A549 (cell line): ENCODE measurements at regions not wholly inside any gene's neighbourhood (a gene's known extent, or its start where the extent isn't known, plus 50 kb on each side); places are given as distances from the start of the nearest gene placed in this dataset.

Source experiments
- ATAC-seq, 2 experiments: fragments of 200-7000 bp in 1 of 2; fragments of >200 bp in 1 of 2; cut with Nextera tagmentation in 1 of 2; cut with Tn5 transposase in 1 of 2; 3 replicates each; pipeline versions ENCODE4 v1.8.0 to v1.9.1; 2018 to 2020; ENCODE audit warnings: mild to moderate bottlenecking in 1 of 2, moderate library complexity in 1 of 2
- CTCF ChIA-PET: fragments of 300-600 bp; sonication (Branson Sonifier 250); formaldehyde crosslinking; extraction: SDS; loops from one replicate; lab custom pipeline; 2021; ENCODE audit warnings: antibody characterized with exemption, inconsistent platforms; lab: Yijun Ruan, JAX
- POLR2A ChIA-PET: fragments of 350-600 bp; formaldehyde crosslinking; extraction: SDS; loops from one replicate; lab custom pipeline; 2021; ENCODE audit warnings: antibody characterized with exemption, inconsistent platforms; lab: Yijun Ruan, JAX
- DNase-seq, 2 experiments: peaks; one replicate each; pipeline versions ENCODE4 v3.0.0 to v3.0.0-alpha.2; 2011 to 2016; ENCODE audit warnings: low read depth in 1 of 2, low spot score in 1 of 2
- FAIRE-seq: peaks from 2 replicates; lab custom pipeline; 2011; peaks lifted over from hg19 to GRCh38; lab: Jason Lieb, UNC
- H3K27ac ChIP-seq, 2 experiments: fragments of >200 bp; sonication (Bioruptor Twin); formaldehyde crosslinking; 3 replicates each; pipeline ENCODE4 v1.5.1; 2016 to 2017
- H3K4me1 ChIP-seq: fragments of >200 bp; sonication (Bioruptor Twin); formaldehyde crosslinking; 3 replicates; pipeline ENCODE4 v1.6.1; 2016
- H3K4me2 ChIP-seq: fragments of >200 bp; sonication (Bioruptor Twin); formaldehyde crosslinking; 3 replicates; pipeline ENCODE4 v1.6.1; 2016
- H3K4me3 ChIP-seq: fragments of >200 bp; sonication (Bioruptor Twin); formaldehyde crosslinking; 3 replicates; pipeline ENCODE4 v1.5.1; 2016
- H3K9me3 ChIP-seq: fragments of >200 bp; sonication (Bioruptor Twin); formaldehyde crosslinking; 3 replicates; pipeline ENCODE4 v1.6.1; 2016
- ATOH8 ChIP-seq: fragments of 250-450 bp; sonication (Bioruptor Pico); IDR thresholded peaks from 2 replicates; pipeline ENCODE4 v1.5.0; 2020; ENCODE audit warnings: low read depth, mild to moderate bottlenecking, moderate library complexity
- CEBPB ChIP-seq, 2 experiments: fragments of >200 bp in 1 of 2; sonication (Bioruptor Twin) in 1 of 2; formaldehyde crosslinking in 1 of 2; IDR thresholded peaks; 2 replicates each; pipeline ENCODE4 v1.6.1; 2012 to 2016
- EHMT2 ChIP-seq: fragments of 200-600 bp; sonication (generic); IDR thresholded peaks from 2 replicates; pipeline ENCODE4 v1.6.1; 2016; ENCODE audit warnings: antibody characterized with exemption, low read depth, mild to moderate bottlenecking, moderate library complexity
- ELK1 ChIP-seq: fragments of 150-350 bp; IDR thresholded peaks from 2 replicates; pipeline ENCODE4 v1.6.1; 2014; ENCODE audit warnings: low read depth, mild to moderate bottlenecking, low read length
- EP300 ChIP-seq, 2 experiments: fragments of >200 bp; sonication (Bioruptor Twin); formaldehyde crosslinking; IDR thresholded peaks; 2 replicates in 1 of 2; 3 replicates in 1 of 2; pipeline ENCODE4 v1.6.1; 2016 to 2017
- ESRRA ChIP-seq: fragments of 150-350 bp; IDR thresholded peaks from 2 replicates; pipeline ENCODE4 v1.6.1; 2014; ENCODE audit warnings: mild to moderate bottlenecking, low read length, borderline replicate concordance
- FOSL2 ChIP-seq, 2 experiments: fragments of 450-650 bp in 1 of 2; fragments of >200 bp in 1 of 2; sonication (Bioruptor Twin) in 1 of 2; formaldehyde crosslinking; IDR thresholded peaks; 2 replicates each; pipeline versions ENCODE4 v1.5.0 to v1.6.1; 2016 to 2020; ENCODE audit warnings: mild to moderate bottlenecking in 1 of 2, moderate library complexity in 1 of 2
- FOXS1 ChIP-seq: fragments of 250-450 bp; sonication (Bioruptor Pico); IDR thresholded peaks from 2 replicates; pipeline ENCODE4 v1.5.0; 2020; ENCODE audit warnings: mild to moderate bottlenecking, moderate library complexity
- GATA3 ChIP-seq: IDR thresholded peaks from 2 replicates; pipeline ENCODE4 v1.6.1; 2012; ENCODE audit warnings: borderline replicate concordance
- HES2 ChIP-seq: fragments of >200 bp; sonication (Bioruptor Twin); formaldehyde crosslinking; IDR thresholded peaks from 2 replicates; pipeline ENCODE4 v1.6.1; 2016
- HOXB5 ChIP-seq: fragments of 250-450 bp; sonication (Bioruptor Pico); IDR thresholded peaks from 2 replicates; pipeline ENCODE4 v1.5.0; 2020; ENCODE audit warnings: mild to moderate bottlenecking, moderate library complexity
- JUN ChIP-seq, 2 experiments: fragments of >200 bp; sonication (Bioruptor Twin); formaldehyde crosslinking; IDR thresholded peaks; 2 replicates in 1 of 2; 3 replicates in 1 of 2; pipeline ENCODE4 v1.6.1; 2016 to 2017
- JUNB ChIP-seq: fragments of >200 bp; sonication (Bioruptor Twin); formaldehyde crosslinking; IDR thresholded peaks from 2 replicates; pipeline ENCODE4 v1.6.1; 2016
- KDM1A ChIP-seq: fragments of 200-600 bp; sonication (generic); IDR thresholded peaks from 2 replicates; pipeline ENCODE4 v1.6.1; 2016; ENCODE audit warnings: low read depth, mild to moderate bottlenecking
- MAX ChIP-seq: IDR thresholded peaks from 2 replicates; pipeline ENCODE4 v1.6.1; 2012
- MAZ ChIP-seq: fragments of 150-350 bp; IDR thresholded peaks from 2 replicates; pipeline ENCODE4 v1.6.1; 2014; ENCODE audit warnings: antibody characterized with exemption, low read depth, low read length, borderline replicate concordance
- NFE2L2 ChIP-seq: fragments of 150-350 bp; conservative IDR thresholded peaks from 2 replicates; pipeline ENCODE4 v1.6.1; 2014; ENCODE audit warnings: low read length
- NPAS2 ChIP-seq: fragments of 250-450 bp; sonication (Bioruptor Pico); IDR thresholded peaks from 2 replicates; pipeline ENCODE4 v1.8.0; 2022; ENCODE audit warnings: mild to moderate bottlenecking, moderate library complexity, borderline replicate concordance
- NR3C1 ChIP-seq: fragments of >200 bp; sonication (Bioruptor Twin); formaldehyde crosslinking; IDR thresholded peaks from 3 replicates; pipeline ENCODE4 v1.6.1; 2017
- PBX3 ChIP-seq: IDR thresholded peaks from 2 replicates; pipeline ENCODE4 v1.6.1; 2012
- RCOR1 ChIP-seq: fragments of 150-350 bp; IDR thresholded peaks from 2 replicates; pipeline ENCODE4 v1.6.1; 2014; ENCODE audit warnings: antibody characterized with exemption, low read length, low read depth
- USF2 ChIP-seq: fragments of 450-650 bp; IDR thresholded peaks from 2 replicates; pipeline ENCODE4 v1.6.1; 2014; ENCODE audit warnings: antibody characterized with exemption
- ZSCAN20 ChIP-seq: fragments of 250-450 bp; sonication (Bioruptor Pico); IDR thresholded peaks from 2 replicates; pipeline ENCODE4 v1.8.0; 2022; ENCODE audit warnings: mild to moderate bottlenecking, moderate library complexity
- WGBS: methylation state at CpG from one replicate; pipeline ENCODE4 v1.1.6; 2017; ENCODE audit errors: missing lambda C conversion rate; 5-methylcytosine and 5-hydroxymethylcytosine counted together

- WGBS, result 52% methylated on average over 16 of the region's 19 CpGs
- Histone ChIP-seq H3K27ac (no peak overlapping the region), H3K4me2 (no peak overlapping the region), H3K4me1 (no peaks in the 10 kb centered on the region), H3K4me3 (no peak overlapping the region), H3K9me3 (no peaks in the 10 kb centered on the region)
- ATAC-seq (no peak), DNase-seq (no peak), FAIRE-seq (no peak)
- ChIA-PET CTCF (interaction anchor here (0.6 kb wide), 1 partner anchor 60 kb away, joined by 4 read pairs; no protein-coding TSS in a partner anchor), POLR2A (no interaction called here)
- TF ChIP-seq EHMT2 (no peak), HOXB5 (CRISPR knock-in tag) (no peak), GATA3 (no peak), HES2 (no peak), JUN (IDR thresholded peaks at IDR 0.05) (no peak), CEBPB (IDR thresholded peaks at IDR 0.05) (no peak), NPAS2 (no peak), ZSCAN20 (CRISPR knock-in tag) (no peak), NR3C1 (no peak), ATOH8 (CRISPR knock-in tag) (no peak), ELK1 (no peak), RCOR1 (no peak)
These were observed 694.7 kb upstream of the SALL1 start for GRCh38 chr16:51845586-51846305.

- TF ChIP-seq FOSL2 (IDR thresholded peaks at IDR 0.05), result no peak
- peak; percentile 44; the same call in 1 of the 2 replicates for TF ChIP-seq FOSL2 (CRISPR knock-in tag; IDR thresholded peaks at IDR 0.05)
- TF ChIP-seq MAX, result no peak
- TF ChIP-seq PBX3, result no peak
- TF ChIP-seq JUNB, result peak; percentile 55; the same call in 1 of the 2 replicates
- no peak for TF ChIP-seq NFE2L2
- TF ChIP-seq EP300 (IDR thresholded peaks at IDR 0.05), result no peak
- peak; percentile 29; the same call in 1 of the 2 replicates for TF ChIP-seq GATA3
- TF ChIP-seq MAZ, result no peak
- TF ChIP-seq CEBPB (IDR thresholded peaks at IDR 0.05), result 0 out of 4 replicates have a peak, but pooled peaks of 1 of the 2 experiments have one; percentile 16
- TF ChIP-seq ELK1, result no peak
- no peak for TF ChIP-seq KDM1A
- 0 out of 2 replicates have a peak, but pooled peaks have one; percentile 31 for TF ChIP-seq HOXB5 (CRISPR knock-in tag)
- no peak for TF ChIP-seq ATOH8 (CRISPR knock-in tag)
- TF ChIP-seq JUN (IDR thresholded peaks at IDR 0.05), result 0 out of 5 replicates have a peak, but pooled peaks of 1 of the 2 experiments have one; percentile 25
- peak; percentile 66; the same call in 1 of the 2 replicates for TF ChIP-seq ESRRA
- no peak for TF ChIP-seq NPAS2
- TF ChIP-seq NR3C1, result no peak
- TF ChIP-seq USF2, result no peak
- TF ChIP-seq FOXS1, result no peak
- CTCF ChIA-PET, result no interaction called here
- peak in 1 of 2 experiments; percentile 65 for DNase-seq
- Histone ChIP-seq H3K27ac (peak overlapping the region; percentile 31 to 48; a peak in 3 of 6 replicates), H3K4me1 (no peaks in the 10 kb centered on the region; the same call in 2 of the 3 replicates), H3K9me3 (no peaks in the 10 kb centered on the region), H3K4me3 (no peak overlapping the region), H3K4me2 (peak overlapping the region; percentile 25; the same call in 1 of the 3 replicates)
- FAIRE-seq, result no peak
- 7% methylated on average over 1 of the region's 1 CpG for WGBS
- ATAC-seq, result peak; percentile 19 to 59; a peak in 4 of 6 replicates
- POLR2A ChIA-PET, result no interaction called here
These were observed 688.8 kb upstream of the SALL1 start for GRCh38 chr16:51839727-51840462.
